Fibroblast of skin of abdomen (primary cell): ENCODE measurements at regions not wholly inside any gene's neighbourhood (a gene's known extent, or its start where the extent isn't known, plus 50 kb on each side); places are given as distances from the start of the nearest gene placed in this dataset.
"Not testable (repeated sequence)": the region's sequence is repeated elsewhere in the genome, so short reads cannot be mapped to it uniquely, and the experiment has no call there.

Experiments used
- DNase-seq: peaks from one replicate; pipeline ENCODE4 v3.0.0-alpha.2; 2013

DNA sequence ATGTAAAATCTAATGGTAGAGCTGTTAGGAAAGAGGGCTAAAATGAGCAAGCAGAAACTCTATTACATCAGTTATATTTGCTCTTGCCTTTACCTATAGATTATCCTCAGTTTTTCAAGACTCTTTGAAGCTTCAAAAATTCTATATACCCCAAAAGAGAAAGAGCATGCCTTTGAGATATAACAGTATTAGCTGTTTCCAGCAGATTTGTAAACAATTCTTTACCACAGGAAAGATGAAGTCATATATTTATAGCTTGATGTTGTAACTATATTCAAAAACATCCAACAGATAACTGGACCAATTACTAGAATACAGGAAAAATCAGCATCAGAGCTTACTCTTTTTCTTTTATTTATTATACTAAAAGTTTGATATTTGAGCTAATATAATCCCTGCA, 416.2 kb upstream of the TPK1 start:
- DNase-seq, result no peak

DNA sequence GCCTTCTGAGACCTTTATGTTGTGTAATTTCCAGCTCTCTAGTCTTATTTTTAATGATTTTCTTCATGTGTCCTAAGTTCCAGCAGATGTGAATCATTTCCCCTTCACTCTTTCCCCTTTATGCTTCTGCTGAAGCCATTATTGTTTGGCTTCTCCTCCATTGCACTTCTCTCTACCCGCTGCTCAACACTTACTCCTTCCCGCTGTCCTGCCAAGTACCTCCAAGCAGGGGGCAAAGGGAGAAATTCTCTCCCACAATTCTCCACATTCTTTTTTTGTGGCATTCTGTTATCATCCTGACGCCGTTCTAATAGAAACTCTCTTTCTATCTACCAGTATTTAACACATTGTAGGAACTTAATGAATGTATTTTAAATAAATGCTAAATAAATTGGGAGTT, 388.9 kb upstream of the TPK1 start:
- DNase-seq, result no peak

DNA sequence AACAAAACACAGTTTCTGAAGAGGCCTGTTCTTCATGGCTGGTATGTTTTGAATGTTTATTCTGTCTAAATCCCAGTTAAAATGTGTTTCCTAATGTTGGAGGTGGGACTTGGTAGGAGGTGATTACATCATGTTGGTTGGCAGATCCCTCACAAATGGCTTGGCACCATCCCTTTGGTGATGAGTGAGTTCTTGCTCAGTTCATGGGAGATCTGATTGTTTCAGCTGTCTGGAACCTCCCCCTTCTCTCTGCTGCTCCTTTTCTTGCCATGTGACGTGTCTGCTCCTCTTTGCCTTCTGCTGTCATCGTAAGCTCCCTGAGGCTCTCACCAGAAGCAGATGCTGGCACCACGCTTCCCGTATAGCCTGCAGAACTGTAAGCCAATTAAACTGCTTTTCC, 383.6 kb upstream of the TPK1 start:
- DNase-seq, result no peak

DNA sequence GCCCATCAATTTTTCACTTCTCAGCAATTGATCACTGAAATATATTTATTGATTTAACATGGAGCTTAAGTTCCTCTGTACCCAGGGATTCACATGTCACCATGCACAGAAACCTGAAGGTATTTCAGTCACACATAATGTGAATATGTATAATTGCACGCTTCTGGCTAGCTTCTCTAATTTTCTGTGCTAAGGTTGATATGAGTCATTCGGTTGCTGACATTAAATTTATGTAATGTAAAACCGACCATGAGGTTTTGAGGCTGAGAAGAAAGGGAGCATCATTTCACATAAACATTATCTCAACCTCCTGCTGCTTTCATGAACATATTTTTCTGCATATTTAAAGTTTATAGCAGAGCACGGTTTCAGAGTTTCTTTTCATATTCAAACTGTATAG, 381.0 kb upstream of the TPK1 start:
- no peak for DNase-seq

- DNase-seq, result no peak
Observed at GRCh38 chr7:145212050-145212449, 376.2 kb upstream of the TPK1 start.

DNA sequence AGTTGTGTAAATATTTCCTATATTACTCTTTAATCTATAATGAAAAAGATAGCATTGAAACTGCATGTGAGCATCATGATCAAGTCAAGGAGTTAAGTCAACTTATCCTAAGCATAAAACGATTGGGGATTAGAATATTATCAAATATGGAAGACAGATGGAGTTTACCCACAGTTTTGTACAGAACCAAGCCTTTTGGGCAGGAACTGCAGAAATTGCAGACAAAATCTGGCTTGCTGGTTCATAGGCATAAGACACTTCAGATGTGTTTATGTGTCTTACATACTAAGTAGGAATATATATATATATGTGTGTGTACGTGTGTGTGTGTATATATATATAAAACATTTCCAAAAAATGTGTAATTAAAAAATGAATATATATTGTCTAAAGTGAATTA, 375.4 kb upstream of the TPK1 start:
- DNase-seq, result no peak

DNA sequence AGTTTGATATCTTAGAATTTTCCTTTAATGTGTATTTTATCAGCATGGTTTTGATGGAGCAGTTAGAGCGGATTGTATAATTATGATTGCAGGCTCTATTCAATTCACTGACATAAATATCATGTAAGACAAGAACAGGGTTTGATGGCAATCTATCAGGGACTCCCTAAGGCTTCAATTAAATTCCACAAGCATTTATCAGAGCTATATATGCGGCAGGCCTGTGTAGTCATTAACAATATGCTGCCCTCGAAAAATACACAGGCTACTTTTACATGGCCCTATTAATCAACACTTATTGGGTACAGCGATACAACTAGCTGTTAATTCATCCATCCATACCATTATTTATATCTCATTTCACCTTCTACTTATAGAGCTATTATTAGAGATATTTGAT, 358.1 kb upstream of the TPK1 start:
- no peak for DNase-seq

GRCh38 chr7:145184956-145185355, 349.1 kb upstream of the TPK1 start:
- DNase-seq, result no peak

- DNase-seq, result no peak
Observed at GRCh38 chr7:145183069-145183468, 347.2 kb upstream of the TPK1 start.

- DNase-seq, result no peak
Observed at GRCh38 chr7:145175366-145175765, 339.5 kb upstream of the TPK1 start.

- no peak for DNase-seq
Observed at GRCh38 chr7:145169908-145170307, 334.1 kb upstream of the TPK1 start.

GRCh38 chr7:145168879-145169278, 333.0 kb upstream of the TPK1 start:
- no peak for DNase-seq

GRCh38 chr7:145168427-145168826, 332.6 kb upstream of the TPK1 start:
- no peak for DNase-seq

GRCh38 chr7:145156834-145157233, 321.0 kb upstream of the TPK1 start:
- no peak for DNase-seq

DNA sequence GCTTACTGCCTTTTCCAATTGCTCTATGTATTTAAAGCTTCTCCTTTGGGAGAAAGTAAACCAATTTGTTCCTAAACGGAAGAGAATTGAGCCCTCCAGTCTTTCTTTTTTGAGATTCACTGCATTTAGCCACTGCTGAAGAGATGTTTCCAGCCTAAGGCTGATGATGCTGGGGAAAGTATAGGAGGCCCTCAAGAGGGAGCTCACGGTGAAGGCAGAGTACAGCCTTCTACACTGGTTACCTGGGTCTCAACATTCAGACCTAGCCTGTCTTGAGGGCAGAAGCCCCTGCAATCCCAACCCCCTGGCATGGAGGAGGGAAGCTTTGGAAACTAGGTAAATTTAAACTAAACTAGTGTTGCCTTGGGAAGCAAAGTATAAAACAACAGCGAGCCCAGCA, 316.7 kb upstream of the TPK1 start:
- DNase-seq, result no peak

GRCh38 chr7:145151676-145152075, 315.8 kb upstream of the TPK1 start:
- no peak for DNase-seq

DNA sequence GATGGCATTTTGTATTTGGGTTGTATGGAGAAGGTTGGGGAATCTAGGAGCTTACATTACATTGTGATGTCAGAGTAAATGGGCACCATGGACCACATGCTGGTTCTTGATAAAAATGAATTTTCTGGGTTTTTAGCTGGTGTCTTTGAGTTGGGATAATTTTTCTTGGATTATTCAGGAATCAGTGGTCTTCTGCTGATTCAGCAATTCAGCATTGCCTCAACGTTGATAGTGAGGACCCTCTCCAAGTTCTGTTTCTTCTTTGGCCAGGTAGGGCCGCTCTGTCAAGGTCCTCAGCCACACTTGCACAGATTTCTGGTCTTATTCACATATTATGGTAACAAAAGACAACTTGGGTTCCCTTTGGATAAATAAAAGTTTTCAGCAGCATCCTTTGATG, 312.0 kb upstream of the TPK1 start:
- DNase-seq, result no peak

DNA sequence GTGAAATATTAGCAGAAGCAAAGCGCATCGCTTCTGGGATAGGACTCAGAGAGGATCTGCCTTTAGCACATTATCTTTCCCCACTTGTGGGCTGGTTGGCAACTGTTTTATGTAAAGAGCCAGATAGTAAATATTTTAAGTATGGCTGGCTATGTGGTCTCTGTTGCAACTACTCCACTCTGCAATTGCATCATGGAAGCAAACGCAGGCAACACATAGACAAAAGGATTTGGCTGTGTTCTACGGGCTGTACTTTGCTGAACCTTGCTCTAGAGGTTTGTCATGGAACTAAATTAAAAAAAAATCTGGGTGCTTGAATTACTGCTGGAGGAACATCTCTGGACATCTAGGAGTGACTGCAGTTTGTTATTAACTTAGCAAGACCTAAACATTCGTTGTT, 307.8 kb upstream of the TPK1 start:
- no peak for DNase-seq

- DNase-seq, result no peak
Observed at GRCh38 chr7:145134377-145134776, 298.5 kb upstream of the TPK1 start.

GRCh38 chr7:145123502-145123901, 287.6 kb upstream of the TPK1 start:
- DNase-seq, result no peak

- DNase-seq, result no peak
Observed at GRCh38 chr7:145106001-145106400, 270.1 kb upstream of the TPK1 start.

- no peak for DNase-seq
Observed at GRCh38 chr7:145105561-145105960, 269.7 kb upstream of the TPK1 start.

DNA sequence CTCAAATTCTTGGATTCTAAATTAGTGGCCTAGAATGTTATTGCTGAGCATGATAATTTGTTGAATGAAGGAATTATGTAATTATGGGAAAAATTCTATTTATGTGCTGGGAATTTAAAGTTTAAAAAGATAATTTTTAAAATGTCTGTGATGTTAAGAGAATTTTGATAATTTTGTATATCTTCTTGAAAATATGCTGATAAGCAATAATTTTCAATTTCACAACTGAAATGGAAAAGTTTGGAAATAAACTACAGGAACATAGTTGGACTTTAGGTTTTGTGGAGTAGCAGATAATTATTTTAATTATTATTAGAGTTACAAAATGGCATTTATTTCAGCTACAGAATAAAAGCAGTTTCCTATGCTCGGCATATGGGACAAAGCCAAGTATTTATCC, 268.5 kb upstream of the TPK1 start:
- DNase-seq, result no peak

- DNase-seq, result not testable (repeated sequence)
Observed at GRCh38 chr7:145102199-145102598, 266.3 kb upstream of the TPK1 start.

GRCh38 chr7:145092766-145093165, 256.9 kb upstream of the TPK1 start:
- DNase-seq, result no peak
